Duodenal mucosa (tissue), 2 donors: ENCODE measurements at regions not wholly inside any gene's neighbourhood (a gene's known extent, or its start where the extent isn't known, plus 50 kb on each side); places are given as distances from the start of the nearest gene placed in this dataset.

ENCODE experiments used
- H3K27ac ChIP-seq: one replicate; pipeline ENCODE4 v1.7.0; 2013; ENCODE audit warnings: low read depth, low read length
- H3K27me3 ChIP-seq, 2 donors: one replicate each; pipeline ENCODE4 v1.7.0; 2013; ENCODE audit warnings: low read length in 2 of 2, control low read depth in 1 of 2; ENCODE audit not compliant: insufficient read depth in 2 of 2, control insufficient read depth in 1 of 2
- H3K36me3 ChIP-seq, 2 donors: one replicate each; pipeline ENCODE4 v1.7.0; 2013; ENCODE audit warnings: low read length in 2 of 2, control low read depth in 1 of 2; ENCODE audit not compliant: insufficient read depth in 2 of 2, control insufficient read depth in 1 of 2
- H3K4me1 ChIP-seq, 2 donors: one replicate each; pipeline ENCODE4 v1.7.0; 2013; ENCODE audit warnings: low read length in 2 of 2, control low read depth in 1 of 2; ENCODE audit not compliant: insufficient read depth in 2 of 2, control insufficient read depth in 1 of 2
- H3K4me3 ChIP-seq, 2 donors: one replicate each; pipeline ENCODE4 v1.7.0; 2013; ENCODE audit warnings: low read length in 2 of 2, low read depth in 1 of 2
- H3K9ac ChIP-seq, 2 donors: one replicate each; pipeline ENCODE4 v1.7.0; 2013; ENCODE audit warnings: low read length in 2 of 2, low read depth in 1 of 2
- H3K9me3 ChIP-seq, 2 donors: one replicate each; pipeline ENCODE4 v1.7.0; 2013; ENCODE audit warnings: low read length in 2 of 2, control low read depth in 1 of 2; ENCODE audit not compliant: control insufficient read depth in 1 of 2

- Histone ChIP-seq H3K9ac (no peak overlapping the region), H3K4me3 (no peak overlapping the region), H3K4me1 (peaks cover 17 to 27% of the 10 kb centered on the region in 2 donors), H3K9me3 (no peaks in the 10 kb centered on the region), H3K36me3 (no peaks in the 10 kb centered on the region), H3K27me3 (no peaks in the 10 kb centered on the region), H3K27ac (no peak overlapping the region)
These were observed 82.0 kb upstream of the ITGA1 start for GRCh38 chr5:52705720-52706119.

- Histone ChIP-seq H3K36me3 (no peaks in the 10 kb centered on the region), H3K4me1 (peaks cover 21 to 37% of the 10 kb centered on the region in 2 donors), H3K27ac (no peak overlapping the region), H3K27me3 (no peaks in the 10 kb centered on the region), H3K9ac (no peak overlapping the region), H3K9me3 (no peaks in the 10 kb centered on the region), H3K4me3 (no peak overlapping the region)
These were observed 80.9 kb upstream of the ITGA1 start for GRCh38 chr5:52706775-52707174.

GRCh38 chr5:52707616-52708015 lies 80.1 kb upstream of the ITGA1 start:
- peaks cover 21 to 39% of the 10 kb centered on the region in 2 donors for H3K4me1 ChIP-seq
- no peaks in the 10 kb centered on the region for H3K27me3 ChIP-seq
- no peak overlapping the region for H3K27ac ChIP-seq
- H3K9ac ChIP-seq, result no peak overlapping the region
- H3K4me3 ChIP-seq, result no peak overlapping the region
- no peaks in the 10 kb centered on the region for H3K36me3 ChIP-seq
- H3K9me3 ChIP-seq, result no peaks in the 10 kb centered on the region

GRCh38 chr5:52708463-52708862 lies 79.3 kb upstream of the ITGA1 start:
- Histone ChIP-seq H3K9ac (no peak overlapping the region), H3K4me3 (no peak overlapping the region), H3K36me3 (no peaks in the 10 kb centered on the region), H3K9me3 (no peaks in the 10 kb centered on the region), H3K27ac (no peak overlapping the region), H3K27me3 (no peaks in the 10 kb centered on the region), H3K4me1 (peaks cover 21 to 39% of the 10 kb centered on the region in 2 donors)

- Histone ChIP-seq H3K4me3 (no peak overlapping the region), H3K27me3 (no peaks in the 10 kb centered on the region), H3K27ac (no peak overlapping the region), H3K9ac (no peak overlapping the region), H3K36me3 (no peaks in the 10 kb centered on the region), H3K9me3 (no peaks in the 10 kb centered on the region), H3K4me1 (peaks cover 21 to 39% of the 10 kb centered on the region in 2 donors)
These were observed 78.4 kb upstream of the ITGA1 start for GRCh38 chr5:52709167-52709925.

- no peak overlapping the region for H3K27ac ChIP-seq
- no peak overlapping the region for H3K4me3 ChIP-seq
- H3K27me3 ChIP-seq, result no peaks in the 10 kb centered on the region
- H3K36me3 ChIP-seq, result no peaks in the 10 kb centered on the region
- no peak overlapping the region for H3K9ac ChIP-seq
- H3K4me1 ChIP-seq, result peaks cover 21 to 39% of the 10 kb centered on the region in 2 donors
- no peaks in the 10 kb centered on the region for H3K9me3 ChIP-seq
These were observed 77.3 kb upstream of the ITGA1 start for GRCh38 chr5:52710310-52710971.

GRCh38 chr5:52710972-52711596 lies 76.6 kb upstream of the ITGA1 start:
- Histone ChIP-seq H3K9me3 (no peaks in the 10 kb centered on the region), H3K4me1 (peaks cover 21 to 39% of the 10 kb centered on the region in 2 donors), H3K4me3 (no peak overlapping the region), H3K36me3 (no peaks in the 10 kb centered on the region), H3K27ac (no peak overlapping the region), H3K27me3 (no peaks in the 10 kb centered on the region), H3K9ac (no peak overlapping the region)

GRCh38 chr5:52712354-52712753 lies 75.4 kb upstream of the ITGA1 start:
- no peaks in the 10 kb centered on the region for H3K9me3 ChIP-seq
- no peaks in the 10 kb centered on the region for H3K27me3 ChIP-seq
- no peak overlapping the region for H3K4me3 ChIP-seq
- no peak overlapping the region for H3K27ac ChIP-seq
- H3K9ac ChIP-seq, result no peak overlapping the region
- H3K36me3 ChIP-seq, result no peaks in the 10 kb centered on the region
- peaks cover 21 to 39% of the 10 kb centered on the region in 2 donors for H3K4me1 ChIP-seq

GRCh38 chr5:52725065-52725746 lies 62.5 kb upstream of the ITGA1 start:
- H3K9me3 ChIP-seq, result no peaks in the 10 kb centered on the region
- H3K4me1 ChIP-seq, result peaks cover 28 to 43% of the 10 kb centered on the region in 2 donors
- H3K36me3 ChIP-seq, result no peaks in the 10 kb centered on the region
- peak overlapping the region; percentile 24 for H3K27ac ChIP-seq
- peak overlapping the region in 1 of 2 donors; percentile 14 for H3K4me3 ChIP-seq
- H3K9ac ChIP-seq, result no peak overlapping the region
- H3K27me3 ChIP-seq, result no peaks in the 10 kb centered on the region

- H3K27me3 ChIP-seq, result no peaks in the 10 kb centered on the region
- H3K9ac ChIP-seq, result no peak overlapping the region
- no peaks in the 10 kb centered on the region for H3K9me3 ChIP-seq
- H3K27ac ChIP-seq, result peak overlapping the region; percentile 24
- peaks cover 28 to 43% of the 10 kb centered on the region in 2 donors for H3K4me1 ChIP-seq
- H3K4me3 ChIP-seq, result peak overlapping the region in 1 of 2 donors; percentile 14
- no peaks in the 10 kb centered on the region for H3K36me3 ChIP-seq
These were observed 61.9 kb upstream of the ITGA1 start for GRCh38 chr5:52725808-52726207.
